Right cardiac atrium (tissue), 5 donors: ENCODE measurements at regions not wholly inside any gene's neighbourhood (a gene's known extent, or its start where the extent isn't known, plus 50 kb on each side); places are given as distances from the start of the nearest gene placed in this dataset.
A peak's percentile ranks its signal among the peaks of the same experiment; 100 is the strongest.
"Not testable (repeated sequence)": the region's sequence is repeated elsewhere in the genome, so short reads cannot be mapped to it uniquely, and the experiment has no call there.

Experiments used
- ATAC-seq, 2 donors: fragments of 200-7000 bp; cut with Tn5 transposase; one replicate each; pipeline versions ENCODE4 v1.8.0 to v1.9.1; 2020; ENCODE audit warnings: moderate library complexity in 2 of 2, mild to moderate bottlenecking in 1 of 2
- DNase-seq, 3 donors: peaks; one replicate each; pipeline ENCODE4 v3.0.0-alpha.2; 2020
- H3K27ac ChIP-seq: one replicate; pipeline ENCODE4 v1.5.1; 2013; ENCODE audit warnings: mild to moderate bottlenecking, low read length, control low read depth, moderate library complexity
- H3K27me3 ChIP-seq: one replicate; pipeline ENCODE4 v1.6.1; 2013; ENCODE audit not compliant: control insufficient read depth, insufficient read depth
- H3K4me1 ChIP-seq: one replicate; pipeline ENCODE4 v1.6.1; 2013; ENCODE audit warnings: low read length; ENCODE audit not compliant: control insufficient read depth, insufficient read depth
- H3K4me3 ChIP-seq: one replicate; pipeline ENCODE4 v1.5.1; 2013; ENCODE audit warnings: low read length, control low read depth
- H3K9me3 ChIP-seq: one replicate; pipeline ENCODE4 v1.6.1; 2013; ENCODE audit warnings: low read length; ENCODE audit not compliant: control insufficient read depth
- WGBS: extraction: QIAGEN DNeasy Blood & Tissue Kit; methylation state at CpG from one replicate; pipeline ENCODE4 v1.1.7; 2013; 5-methylcytosine and 5-hydroxymethylcytosine counted together
- intact Hi-C, 4 donors: fragments of 100-400 bp; cut with DNase I; formaldehyde crosslinking; loops; one replicate each; pipeline versions ENCODE4 v1.11.0 to v1.14.0; 2022 to 2023
- donor health status: healthy with polysubstance abuse.
- donor health status: DM: no; HTN: yes; CAD: no.
- donor health status: DM: no; HTN: no; CAD: no.
- donor health status: DM: no; HTN: yes; CAD: no; lungs with severe emphysema.
- donor health status: DM: yes; HTN: yes; CAD: no.

- peaks cover 2% of the 10 kb centered on the region for H3K4me1 ChIP-seq
- intact Hi-C loops: no loop called here
- H3K27me3 ChIP-seq: no peaks in the 10 kb centered on the region
- no peak overlapping the region for H3K27ac ChIP-seq
- 38% methylated on average over 3 of the region's 3 CpGs for WGBS
- no peaks in the 10 kb centered on the region for H3K9me3 ChIP-seq
- DNase-seq: no peak
- ATAC-seq: no peak
- H3K4me3 ChIP-seq: no peak overlapping the region
Observed at GRCh38 chr4:174009686-174010451, 273.6 kb downstream of the FBXO8 start.

GRCh38 chr4:174005422-174005821 is 278.0 kb downstream of the FBXO8 start:
- 37% methylated on average over 3 of the region's 3 CpGs for WGBS
- no peaks in the 10 kb centered on the region for H3K9me3 ChIP-seq
- no peak overlapping the region for H3K27ac ChIP-seq
- no peak overlapping the region for H3K4me3 ChIP-seq
- DNase-seq: peak in 1 of 3 donors; percentile 20
- ATAC-seq: peak; percentile 78 to 87
- intact Hi-C loops: no loop called here
- no peaks in the 10 kb centered on the region for H3K27me3 ChIP-seq
- H3K4me1 ChIP-seq: peaks cover 2% of the 10 kb centered on the region

GRCh38 chr4:173998471-173999144 is 284.9 kb downstream of the FBXO8 start:
- ATAC-seq (no peak), DNase-seq (no peak)
- 55% methylated on average over 6 of the region's 6 CpGs for WGBS
- intact Hi-C loops: loop anchor here in 1 of 4 donors (5.0 to 10.0 kb wide), 2 partner anchors 114 to 234 kb away; no protein-coding TSS in a partner anchor
- no peak overlapping the region for H3K27ac ChIP-seq
- H3K4me3 ChIP-seq: no peak overlapping the region
- H3K4me1 ChIP-seq: no peaks in the 10 kb centered on the region
- no peaks in the 10 kb centered on the region for H3K27me3 ChIP-seq
- H3K9me3 ChIP-seq: no peaks in the 10 kb centered on the region

- not testable (repeated sequence) for H3K9me3 ChIP-seq, H3K27ac ChIP-seq, H3K4me1 ChIP-seq, DNase-seq, H3K4me3 ChIP-seq, ATAC-seq, H3K27me3 ChIP-seq
- 92% methylated on average over 4 of the region's 4 CpGs for WGBS
- intact Hi-C loops: loop anchor here in 1 of 4 donors (5.0 to 10.0 kb wide), 2 partner anchors 117 to 231 kb away; no protein-coding TSS in a partner anchor
Observed at GRCh38 chr4:173995779-173996178, 287.7 kb downstream of the FBXO8 start.

- Histone ChIP-seq H3K27me3 (no peaks in the 10 kb centered on the region), H3K4me1 (no peaks in the 10 kb centered on the region), H3K4me3 (no peak overlapping the region), H3K9me3 (no peaks in the 10 kb centered on the region), H3K27ac (no peak overlapping the region)
- WGBS: 75% methylated on average over 3 of the region's 3 CpGs
- intact Hi-C loops: loop anchor here in 2 of 4 donors (5.0 to 10.0 kb wide), 4 partner anchors 227 to 485 kb away; no protein-coding TSS in a partner anchor
- ATAC-seq: no peak
- DNase-seq: no peak
Observed at GRCh38 chr4:173991814-173992213, 291.7 kb downstream of the FBXO8 start.

- no peaks in the 10 kb centered on the region for H3K27me3 ChIP-seq
- no peak overlapping the region for H3K4me3 ChIP-seq
- H3K27ac ChIP-seq: no peak overlapping the region
- no peaks in the 10 kb centered on the region for H3K9me3 ChIP-seq
- intact Hi-C loops: loop anchor here in 2 of 4 donors (5.0 to 10.0 kb wide), 4 partner anchors 227 to 484 kb away; no protein-coding TSS in a partner anchor
- ATAC-seq: peak in 1 of 2 donors; percentile 29
- WGBS: 22% methylated on average over 1 of the region's 1 CpG
- H3K4me1 ChIP-seq: no peaks in the 10 kb centered on the region
- no peak for DNase-seq
Observed at GRCh38 chr4:173991316-173991715, 292.2 kb downstream of the FBXO8 start.

GRCh38 chr4:173990869-173991210 is 292.6 kb downstream of the FBXO8 start:
- peak overlapping the region; percentile 30 for H3K4me3 ChIP-seq
- H3K4me1 ChIP-seq: no peaks in the 10 kb centered on the region
- peak overlapping the region; percentile 79 for H3K27ac ChIP-seq
- ATAC-seq (peak; percentile 98 to 99), DNase-seq (peak; percentile 86 to 95 (median 91))
- H3K9me3 ChIP-seq: no peaks in the 10 kb centered on the region
- intact Hi-C loops: loop anchor here in 2 of 4 donors (5.0 to 10.0 kb wide), 4 partner anchors 226 to 484 kb away; no protein-coding TSS in a partner anchor
- 19% methylated on average over 9 of the region's 9 CpGs for WGBS
- H3K27me3 ChIP-seq: no peaks in the 10 kb centered on the region

- ATAC-seq: peak; percentile 81 to 86
- Histone ChIP-seq H3K9me3 (no peaks in the 10 kb centered on the region), H3K4me3 (peak overlapping the region; percentile 30), H3K4me1 (no peaks in the 10 kb centered on the region), H3K27ac (peak overlapping the region; percentile 79), H3K27me3 (no peaks in the 10 kb centered on the region)
- no peak for DNase-seq
- 22% methylated on average over 6 of the region's 6 CpGs for WGBS
- intact Hi-C loops: loop anchor here in 2 of 4 donors (5.0 to 10.0 kb wide), 4 partner anchors 225 to 483 kb away; no protein-coding TSS in a partner anchor
Observed at GRCh38 chr4:173990126-173990868, 293.2 kb downstream of the FBXO8 start.

GRCh38 chr4:173963523-173963922 is 319.9 kb downstream of the FBXO8 start:
- H3K27me3 ChIP-seq, DNase-seq, intact Hi-C loops, H3K27ac ChIP-seq, H3K4me3 ChIP-seq, H3K9me3 ChIP-seq, ATAC-seq, H3K4me1 ChIP-seq: not testable (repeated sequence)
- 82% methylated on average over 2 of the region's 4 CpGs for WGBS

GRCh38 chr4:173960398-173960797 is 323.1 kb downstream of the FBXO8 start:
- ATAC-seq (no peak), DNase-seq (peak in 1 of 3 donors; percentile 49)
- Histone ChIP-seq H3K4me1 (no peaks in the 10 kb centered on the region), H3K27ac (no peak overlapping the region), H3K27me3 (no peaks in the 10 kb centered on the region), H3K4me3 (no peak overlapping the region), H3K9me3 (no peaks in the 10 kb centered on the region)
- 60% methylated on average over 5 of the region's 5 CpGs for WGBS
- intact Hi-C loops: no loop called here
